GM18507 (cell line): ENCODE measurements at regions not wholly inside any gene's neighbourhood (a gene's known extent, or its start where the extent isn't known, plus 50 kb on each side); places are given as distances from the start of the nearest gene placed in this dataset.
A peak's percentile ranks its signal among the peaks of the same experiment; 100 is the strongest.

Experiments used
- DNase-seq: peaks from one replicate; pipeline ENCODE4 v3.0.0; 2011; ENCODE audit warnings: low read depth; ENCODE audit not compliant: insufficient read length; ENCODE audit errors: extremely low spot score
- FAIRE-seq: peaks from 2 replicates; lab custom pipeline; 2011; peaks lifted over from hg19 to GRCh38; lab: Jason Lieb, UNC

DNA sequence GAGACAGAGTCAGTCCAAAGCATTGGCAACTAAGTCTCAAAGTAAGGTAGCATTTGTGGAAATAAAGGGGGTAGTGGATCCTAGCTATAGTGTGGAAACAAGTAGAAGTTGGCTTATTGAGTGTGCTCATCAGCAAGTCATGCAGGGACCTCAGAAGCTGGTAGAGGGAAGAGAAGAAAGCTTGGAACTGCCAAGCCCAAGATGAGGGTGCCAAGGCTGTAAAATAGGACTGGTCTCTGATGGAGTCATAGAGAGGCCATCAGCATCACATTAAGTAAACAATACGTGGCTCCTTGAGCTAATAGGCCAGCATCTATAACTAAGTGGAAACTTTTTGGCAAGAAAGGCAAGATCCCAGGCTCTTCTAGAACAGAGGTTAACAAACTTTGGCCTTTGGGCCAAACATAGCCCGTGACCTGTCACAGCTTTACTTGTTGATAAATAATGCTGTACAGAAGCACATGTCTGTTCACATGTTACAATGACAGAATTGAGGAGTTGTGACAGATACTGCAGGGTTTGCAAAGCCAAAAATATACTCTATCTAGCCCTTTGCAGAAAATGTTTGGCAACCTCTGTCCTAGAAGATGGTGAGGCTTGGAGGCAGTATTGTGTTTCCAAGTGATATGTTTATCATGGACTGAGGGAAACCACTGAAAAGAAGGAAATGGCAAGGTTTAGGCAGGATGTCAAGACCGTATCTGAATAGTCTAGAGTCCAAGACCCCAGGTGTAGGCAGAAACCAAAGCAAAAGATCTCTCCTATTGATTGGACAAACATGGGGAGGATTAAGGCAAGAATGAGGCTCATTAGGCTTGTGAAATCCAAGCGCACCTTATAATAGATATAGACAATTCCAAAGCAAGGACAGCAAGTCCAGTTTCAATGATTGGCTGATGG is 62.5 kb upstream of the CD44 start:
- FAIRE-seq = no peak
- no peak for DNase-seq

DNA sequence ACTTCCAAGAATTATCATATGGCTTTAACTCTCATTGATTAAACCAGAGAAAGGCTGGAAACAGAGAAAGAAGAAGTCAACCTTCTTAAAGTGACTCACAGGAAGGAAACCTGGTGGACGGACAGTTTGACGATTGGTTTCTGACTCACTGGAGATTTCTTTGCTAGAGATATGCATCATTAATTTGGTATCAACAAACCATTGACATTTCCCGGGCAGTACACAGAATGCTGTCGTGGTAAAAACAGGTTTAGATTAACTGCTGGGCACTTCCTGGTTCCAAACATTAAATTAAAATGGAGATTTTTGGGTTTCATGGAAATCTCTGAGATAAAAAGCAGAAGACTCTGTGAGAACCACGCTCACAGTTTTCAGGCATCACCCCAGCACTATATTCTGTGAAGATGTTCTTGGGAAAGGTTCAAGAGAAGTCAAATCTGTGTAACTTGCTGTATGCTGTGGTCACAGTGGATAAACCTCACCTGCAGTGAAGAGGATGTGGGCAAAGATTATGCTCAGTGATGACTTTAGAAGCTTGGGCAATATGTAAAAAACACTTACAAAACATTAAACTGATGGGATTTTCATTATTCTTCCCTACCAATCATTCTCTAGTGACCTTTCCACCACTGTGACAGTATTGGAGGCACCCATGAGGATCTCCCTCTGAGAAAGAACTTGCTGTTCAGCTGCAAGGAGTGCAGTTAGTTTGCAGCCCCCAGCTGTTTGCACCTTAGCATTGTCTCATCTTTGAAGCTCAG is 61.1 kb upstream of the CD44 start:
- DNase-seq (no peak), FAIRE-seq (peak; percentile 88)

DNA sequence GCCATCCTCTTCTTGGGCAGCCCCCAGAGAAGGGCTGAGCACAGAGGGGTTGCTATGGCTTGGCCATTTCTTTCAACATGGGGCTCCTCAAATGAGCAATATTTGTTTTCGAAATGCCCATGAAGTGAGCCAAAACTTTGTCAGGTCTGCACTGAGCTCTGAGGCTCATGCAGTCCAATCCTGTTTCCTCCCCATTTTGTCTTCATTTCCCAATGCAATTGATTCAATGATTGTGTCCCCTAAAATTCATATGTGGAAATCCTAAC is 60.6 kb upstream of the CD44 start:
- DNase-seq (no peak), FAIRE-seq (no peak)

DNA sequence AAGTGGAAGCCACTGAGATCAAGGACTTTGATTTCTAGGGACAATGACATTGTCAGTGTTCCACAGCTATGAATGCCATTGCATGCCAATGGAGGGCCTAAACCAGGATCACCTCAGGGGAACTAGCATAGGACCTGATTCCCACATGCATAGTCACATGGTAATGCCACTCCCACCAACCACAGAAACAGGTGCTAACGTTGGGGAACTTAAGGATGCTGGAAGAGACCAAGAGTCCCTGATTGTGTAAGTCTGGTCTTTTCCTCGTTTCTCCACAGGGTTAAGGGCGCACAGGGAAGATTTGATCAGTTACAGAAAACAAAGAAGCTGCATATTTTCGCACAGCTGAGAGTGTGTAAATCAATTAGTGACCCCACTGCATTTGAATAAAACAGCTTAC is 59.4 kb upstream of the CD44 start:
- DNase-seq (no peak), FAIRE-seq (no peak)

GRCh38 chr11:35082321-35083180 is 56.4 kb upstream of the CD44 start:
- DNase-seq (no peak), FAIRE-seq (peak; percentile 97)

- FAIRE-seq (no peak), DNase-seq (no peak)
These were observed 55.9 kb upstream of the CD44 start for GRCh38 chr11:35083181-35083430.

DNA sequence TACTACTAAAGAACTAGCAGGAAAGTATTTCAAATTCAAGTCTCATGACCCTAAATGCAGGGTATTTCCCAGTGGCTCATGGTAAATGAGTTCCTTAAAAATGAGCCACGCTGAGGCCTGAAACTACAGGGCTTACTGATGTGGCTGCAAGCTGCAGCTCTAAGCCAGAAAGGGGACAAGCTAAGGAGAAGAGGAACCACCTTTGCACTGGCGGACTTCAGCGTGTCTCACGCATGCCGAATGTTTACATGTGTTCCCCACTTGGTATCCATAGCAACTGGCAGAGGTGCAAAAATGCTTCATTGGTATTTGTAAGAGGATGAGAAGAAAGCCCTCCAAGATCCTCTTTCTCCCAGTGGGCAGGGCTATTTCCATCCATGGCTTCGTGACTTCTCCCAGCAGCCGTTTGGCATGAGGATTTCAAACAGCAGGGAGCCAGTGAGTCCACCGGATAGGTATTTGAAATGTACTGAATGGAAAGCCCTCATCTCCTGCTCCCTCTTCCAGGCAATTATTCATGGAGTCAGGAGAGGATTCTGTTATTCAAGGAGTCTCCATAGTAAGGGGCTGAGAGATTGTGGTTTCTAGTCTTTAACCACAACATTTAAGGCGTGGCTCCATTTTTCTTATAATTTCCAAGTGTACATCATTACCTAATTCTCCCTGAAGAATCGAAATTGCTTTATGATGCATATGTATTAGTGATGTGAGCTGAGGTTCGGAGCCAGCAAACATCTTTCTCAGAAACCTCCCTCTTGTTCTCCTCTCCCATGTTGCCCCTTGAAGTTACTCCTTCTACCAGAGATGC is 55.3 kb upstream of the CD44 start:
- no peak for DNase-seq
- peak; percentile 91 for FAIRE-seq

- FAIRE-seq = no peak
- DNase-seq = no peak
These were observed 54.0 kb upstream of the CD44 start for GRCh38 chr11:35084817-35085440.

DNA sequence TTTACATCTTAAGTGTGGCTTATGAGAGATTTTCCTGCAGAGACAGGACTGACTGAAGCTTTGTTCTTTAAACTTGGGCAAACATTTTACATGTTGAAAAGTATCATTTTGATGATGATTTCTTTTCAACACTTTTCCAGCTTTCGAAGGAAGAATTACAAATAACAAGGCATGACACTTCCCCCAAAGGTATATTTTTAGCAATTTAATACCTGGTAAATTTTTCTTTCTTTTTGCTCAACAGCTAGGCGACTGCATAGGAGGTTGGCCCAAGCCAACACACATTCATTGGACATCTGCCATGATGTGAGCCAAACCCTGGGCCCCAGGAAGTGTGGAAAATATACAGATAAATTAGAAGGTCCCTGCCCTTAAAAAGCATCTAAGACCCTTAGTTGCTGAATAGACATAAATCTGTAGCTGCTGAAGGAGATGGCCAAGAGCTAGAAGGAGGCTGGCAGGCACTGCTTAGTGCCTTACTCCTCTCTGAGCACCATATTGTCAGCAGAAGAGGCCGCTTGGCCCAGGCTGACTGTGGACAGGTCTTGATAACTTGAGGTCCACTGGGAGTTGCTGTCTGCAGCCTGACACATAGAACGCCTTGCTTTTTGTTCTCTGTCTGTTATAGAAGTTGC is 53.3 kb upstream of the CD44 start:
- DNase-seq = no peak
- FAIRE-seq = no peak

GRCh38 chr11:35087648-35088047 is 51.3 kb upstream of the CD44 start:
- no peak for DNase-seq
- FAIRE-seq = peak; percentile 42

DNA sequence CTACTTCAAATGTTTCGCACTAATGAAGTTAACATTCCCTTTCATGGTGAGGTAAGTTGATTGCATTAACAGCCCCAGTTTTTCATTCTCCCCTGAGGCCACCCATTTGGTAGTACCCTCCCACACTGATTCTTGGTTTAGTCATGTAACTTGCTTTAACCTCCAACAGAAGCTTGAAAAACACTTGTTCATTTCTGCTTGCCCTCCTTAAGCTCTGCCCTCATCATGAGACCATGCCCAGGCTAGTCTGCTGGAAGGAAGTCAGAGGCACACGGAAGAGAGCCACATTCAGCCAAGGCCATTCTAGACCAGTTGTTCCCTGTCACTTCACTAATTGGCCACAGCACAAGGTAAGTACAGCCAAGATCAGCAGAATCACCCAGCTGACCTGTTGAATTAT is 50.7 kb upstream of the CD44 start:
- DNase-seq = no peak
- FAIRE-seq = no peak

DNA sequence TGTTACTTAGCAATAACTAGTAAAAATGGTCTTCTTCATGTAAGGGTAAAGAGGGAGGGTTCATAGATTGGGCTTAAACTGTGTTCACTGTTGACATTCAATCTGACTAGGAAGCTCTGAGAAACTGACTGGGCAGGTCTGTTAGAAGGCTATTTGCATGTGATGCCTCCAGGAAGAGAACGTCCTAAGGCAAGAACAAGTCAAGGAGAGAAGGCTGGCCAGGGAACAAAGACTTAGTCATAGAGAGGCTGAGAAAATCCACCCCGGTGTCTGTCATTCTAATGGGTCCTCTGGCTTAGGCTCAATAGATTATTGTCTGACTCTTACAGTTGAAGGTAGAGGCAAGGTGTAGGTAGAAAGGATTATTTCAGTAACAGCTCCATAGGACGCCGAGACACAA is 50.3 kb upstream of the CD44 start:
- FAIRE-seq (no peak), DNase-seq (no peak)
